NCI-H2081 (cell line): ENCODE measurements at regions not wholly inside any gene's neighbourhood (a gene's known extent, or its start where the extent isn't known, plus 50 kb on each side); places are given as distances from the start of the nearest gene placed in this dataset.
A peak's percentile ranks its signal among the peaks of the same experiment; 100 is the strongest.
"Not testable (repeated sequence)": the region's sequence is repeated elsewhere in the genome, so short reads cannot be mapped to it uniquely, and the experiment has no call there.

Experiments
- DNase-seq, 2 experiments: peaks; one replicate each; lab custom pipeline; 2025; lab: John Stamatoyannopoulos, UW

DNA sequence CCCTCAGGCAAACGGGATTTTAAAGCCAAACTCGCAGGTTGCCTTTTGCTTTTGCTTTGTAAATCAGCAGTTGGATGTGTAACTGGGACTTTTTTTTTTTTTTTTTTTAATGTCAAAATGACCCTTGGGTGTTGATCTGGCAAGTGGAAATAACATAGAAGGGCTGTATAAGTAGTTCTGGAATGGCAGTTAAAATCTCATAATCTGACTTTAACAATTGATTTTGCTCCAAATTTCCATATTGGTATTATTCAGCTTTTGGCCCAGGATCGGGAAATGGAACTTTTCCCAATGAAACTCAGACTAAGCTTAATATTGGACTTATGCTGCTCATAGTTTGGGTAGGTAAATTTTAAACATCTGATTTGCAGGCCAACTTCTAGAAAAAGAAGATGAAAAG is 346.8 kb upstream of the NUDT12 start:
- no peak for DNase-seq

DNA sequence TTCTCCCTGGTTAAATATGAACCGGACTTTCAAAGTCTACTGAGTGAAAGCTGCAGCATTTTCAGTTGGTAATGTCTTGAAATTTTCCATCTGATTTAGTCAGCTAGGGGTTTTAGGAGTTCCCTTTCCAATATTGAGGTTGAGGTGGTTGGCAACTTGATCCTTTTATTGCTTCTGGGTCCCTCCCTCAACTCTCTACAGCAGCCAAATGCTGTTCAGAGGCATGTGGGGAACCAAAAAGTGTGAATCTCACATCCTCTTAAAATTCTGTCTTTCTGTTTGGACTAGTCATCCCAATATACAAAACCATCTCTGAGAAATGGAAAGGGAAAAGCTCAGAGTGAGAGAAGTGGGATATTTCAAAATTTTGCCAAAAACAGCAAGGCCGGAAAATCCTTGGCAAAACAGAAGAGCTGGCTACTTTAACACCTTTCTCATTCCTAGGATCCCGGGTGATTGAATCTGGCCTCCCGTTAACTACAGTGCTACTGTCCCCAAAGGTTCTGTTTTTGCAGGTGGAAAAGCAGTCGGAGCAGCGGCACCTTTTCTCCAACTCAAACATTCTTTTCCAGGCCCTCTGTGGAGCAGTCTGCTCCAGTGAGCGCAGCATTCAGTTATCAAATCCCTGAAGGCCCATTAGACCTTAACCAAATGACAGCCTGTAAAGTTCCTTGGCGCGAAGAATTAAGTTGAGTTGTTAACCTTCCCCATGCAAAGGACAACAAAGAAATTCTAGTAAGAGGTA is 345.9 kb upstream of the NUDT12 start:
- DNase-seq, result no peak

DNA sequence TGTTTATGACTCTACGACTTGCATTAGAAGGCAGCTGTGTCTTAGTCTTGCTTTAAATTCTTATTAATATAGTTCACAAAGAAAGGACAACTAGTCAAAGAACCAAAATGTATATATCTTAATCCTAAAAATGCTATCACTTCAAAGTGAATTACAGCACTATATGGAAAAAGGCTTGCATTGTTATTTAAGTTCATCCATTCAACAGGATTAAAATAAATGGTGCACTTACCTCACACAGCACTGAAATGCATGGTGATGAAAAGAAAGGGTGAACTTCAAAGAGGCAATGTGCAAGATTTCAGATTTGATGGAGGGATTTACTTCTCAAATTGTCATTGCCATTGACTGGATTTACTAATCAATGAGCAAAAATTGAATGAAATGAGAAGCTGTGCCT is 344.4 kb upstream of the NUDT12 start:
- no peak for DNase-seq

GRCh38 chr5:103904651-103905050 is 342.1 kb upstream of the NUDT12 start:
- no peak for DNase-seq

GRCh38 chr5:103902893-103903292 is 340.3 kb upstream of the NUDT12 start:
- no peak for DNase-seq

GRCh38 chr5:103901885-103902284 is 339.3 kb upstream of the NUDT12 start:
- no peak for DNase-seq

DNA sequence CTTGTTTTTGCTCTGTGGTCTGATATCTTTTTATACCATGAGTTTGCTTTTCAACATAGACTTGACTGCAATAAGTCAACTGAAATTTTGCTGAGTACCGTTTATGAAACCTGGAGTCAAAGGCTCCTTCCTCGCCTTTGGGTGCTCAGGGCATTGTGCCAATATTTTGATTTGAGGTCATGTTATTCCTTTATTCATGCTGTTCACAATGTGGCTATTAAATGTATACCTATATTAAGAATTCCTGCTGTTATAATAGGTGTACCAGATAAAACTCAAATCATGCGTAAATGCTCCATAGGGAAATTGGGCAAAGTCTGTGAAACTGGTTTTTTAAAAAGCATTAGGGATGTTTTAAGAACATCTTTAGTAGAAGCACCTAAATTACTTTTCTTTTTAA is 334.0 kb upstream of the NUDT12 start:
- peak; percentile 14 to 38 for DNase-seq

DNA sequence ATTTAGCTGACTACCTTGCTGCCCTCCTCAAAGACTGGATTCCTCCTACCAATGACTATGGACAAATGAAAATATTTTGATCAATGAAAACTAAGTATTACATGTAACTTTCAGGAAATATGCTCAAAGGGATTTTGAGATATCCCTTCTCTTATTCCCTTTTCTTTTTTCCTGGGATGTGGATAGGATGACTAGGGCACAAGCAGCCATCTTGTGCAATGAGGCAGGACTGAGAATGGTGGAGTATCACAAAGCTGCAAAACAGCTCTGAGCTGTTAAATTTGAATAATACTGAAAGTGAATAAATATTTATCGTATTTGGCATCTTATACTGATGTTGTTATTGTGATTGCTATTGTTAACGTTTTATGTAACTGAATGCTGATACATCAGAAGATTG is 333.1 kb upstream of the NUDT12 start:
- no peak for DNase-seq

DNA sequence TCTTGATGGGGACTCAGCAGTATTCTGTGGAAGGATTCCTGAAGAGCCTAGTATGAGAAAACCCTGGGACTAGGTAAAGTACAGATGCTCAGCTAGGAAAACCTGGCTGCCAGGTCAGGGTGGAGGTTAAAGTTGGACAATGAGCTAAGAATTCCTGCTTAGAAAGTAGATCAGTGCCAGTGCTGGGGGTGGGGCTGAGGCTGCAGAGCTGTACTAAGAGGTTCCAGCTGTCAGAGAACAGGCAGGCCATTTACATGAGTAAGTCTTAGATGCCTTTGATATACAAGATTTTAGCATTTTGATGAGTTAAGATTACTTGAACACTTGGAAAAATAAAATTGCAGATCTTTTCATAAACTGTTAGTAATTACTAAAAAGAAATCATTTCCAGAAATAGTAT is 332.3 kb upstream of the NUDT12 start:
- no peak for DNase-seq

GRCh38 chr5:103891151-103891550 is 328.6 kb upstream of the NUDT12 start:
- peak in 1 of 2 experiments; percentile 1 for DNase-seq

DNA sequence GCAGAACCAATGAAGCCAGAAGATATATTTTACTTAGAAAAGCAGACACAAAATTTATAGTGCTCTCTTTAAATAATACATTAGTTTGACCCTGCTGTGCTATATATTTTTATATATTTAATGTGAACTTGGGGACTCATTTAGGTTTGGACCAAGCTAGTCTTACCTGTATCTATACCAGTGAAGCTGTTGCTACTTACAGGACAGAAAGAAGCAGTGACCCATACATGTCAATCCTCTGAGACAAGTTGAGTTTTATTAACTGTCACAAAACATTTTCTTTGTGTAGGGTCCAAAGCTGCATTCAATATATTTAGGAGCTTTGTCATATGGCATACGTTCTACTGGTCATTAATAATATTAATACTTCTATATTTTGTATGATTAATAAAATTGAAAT is 327.7 kb upstream of the NUDT12 start:
- no peak for DNase-seq

DNA sequence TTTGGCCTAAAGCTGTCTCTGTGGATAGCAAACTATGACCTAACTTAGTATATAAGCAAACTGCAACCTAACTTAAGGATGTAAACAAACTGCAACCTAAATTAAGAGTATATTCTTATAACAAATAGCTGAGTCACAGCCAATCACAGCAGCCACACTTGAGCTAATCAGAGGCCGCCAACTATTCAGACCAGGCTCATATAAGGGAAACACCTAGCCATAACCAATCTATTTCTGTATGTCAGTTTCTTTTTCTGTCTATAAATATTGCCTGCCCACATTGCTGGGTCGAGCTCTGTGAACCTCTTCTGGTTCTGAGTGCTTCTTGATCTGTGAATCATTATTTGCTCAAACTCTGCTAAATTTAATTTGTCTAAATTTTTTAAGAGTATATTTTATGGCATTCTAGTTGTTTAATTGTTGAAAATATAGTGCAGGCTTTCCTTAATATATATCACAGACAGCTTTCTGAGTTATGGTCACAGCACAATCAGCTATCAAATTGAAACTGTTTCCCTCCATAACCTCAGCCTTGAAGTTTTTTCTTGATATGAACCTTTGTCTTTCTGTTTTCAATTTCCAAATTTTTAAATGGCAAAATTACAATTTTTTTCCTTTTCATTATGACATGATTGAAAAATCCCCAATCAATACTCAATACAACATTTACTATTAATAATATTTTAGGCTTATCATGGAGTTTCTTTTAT is 327.1 kb upstream of the NUDT12 start:
- DNase-seq, result no peak

GRCh38 chr5:103886826-103887225 is 324.2 kb upstream of the NUDT12 start:
- no peak for DNase-seq

- no peak for DNase-seq
These were observed 320.6 kb upstream of the NUDT12 start for GRCh38 chr5:103883143-103883542.

GRCh38 chr5:103881560-103881959 is 319.0 kb upstream of the NUDT12 start:
- DNase-seq, result no peak

- peak in 1 of 2 experiments; percentile 1 for DNase-seq
These were observed 305.4 kb upstream of the NUDT12 start for GRCh38 chr5:103867857-103868598.

DNA sequence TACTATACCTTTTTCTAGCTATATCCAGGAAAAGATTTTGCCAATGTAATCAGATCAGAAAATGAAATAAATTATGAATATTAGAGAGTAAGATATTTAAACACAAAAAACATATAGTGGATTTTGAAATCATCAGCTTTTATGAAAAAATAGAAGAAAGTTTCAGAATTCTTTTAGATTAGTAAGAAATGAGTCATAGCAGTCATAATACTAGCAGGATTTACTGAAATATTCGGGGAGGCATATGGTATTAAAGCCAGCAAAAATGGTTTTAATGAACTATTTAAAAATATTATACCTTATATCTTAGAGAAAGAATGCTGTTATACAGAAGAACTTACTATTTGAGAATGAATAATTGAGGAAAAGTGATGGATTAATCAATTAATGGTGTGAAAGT is 303.6 kb upstream of the NUDT12 start:
- no peak for DNase-seq

DNA sequence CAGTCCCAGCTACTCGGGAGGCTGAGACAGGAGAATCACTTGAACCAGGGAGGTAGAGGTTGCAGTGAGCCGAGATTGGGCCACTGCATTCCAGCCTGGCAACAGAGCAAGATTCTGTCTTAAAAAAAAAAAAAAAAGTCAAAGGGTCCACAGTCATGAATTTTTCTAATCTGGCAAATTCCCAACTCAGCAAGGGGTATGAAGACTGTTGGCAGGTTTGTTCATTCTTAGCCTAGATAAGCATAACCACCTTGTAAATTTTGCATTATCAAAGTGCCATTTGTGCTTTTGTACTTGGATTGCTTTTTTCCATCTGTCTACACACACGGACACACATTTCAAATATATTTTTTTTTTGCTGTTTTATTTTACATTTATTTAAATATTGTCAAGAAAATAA is 299.8 kb upstream of the NUDT12 start:
- no peak for DNase-seq

DNA sequence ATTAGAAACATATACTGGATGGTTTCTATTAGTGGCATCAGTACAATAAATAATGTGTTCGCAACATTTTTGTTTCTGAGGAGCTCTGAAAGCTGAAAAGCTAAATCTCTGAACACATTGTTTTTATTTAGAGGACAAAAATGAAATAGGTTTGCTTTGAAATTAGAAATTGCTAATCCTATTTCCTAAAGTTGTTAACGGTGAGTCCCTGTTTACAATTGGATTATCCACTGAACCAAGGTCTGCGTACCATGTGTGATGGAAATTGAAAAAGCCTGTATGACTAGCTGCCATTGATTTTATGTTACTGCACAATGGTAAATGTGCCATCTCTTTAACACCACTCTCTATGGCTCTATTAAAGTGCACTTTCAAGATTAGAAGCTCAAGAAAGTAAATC is 297.7 kb upstream of the NUDT12 start:
- DNase-seq, result no peak

DNA sequence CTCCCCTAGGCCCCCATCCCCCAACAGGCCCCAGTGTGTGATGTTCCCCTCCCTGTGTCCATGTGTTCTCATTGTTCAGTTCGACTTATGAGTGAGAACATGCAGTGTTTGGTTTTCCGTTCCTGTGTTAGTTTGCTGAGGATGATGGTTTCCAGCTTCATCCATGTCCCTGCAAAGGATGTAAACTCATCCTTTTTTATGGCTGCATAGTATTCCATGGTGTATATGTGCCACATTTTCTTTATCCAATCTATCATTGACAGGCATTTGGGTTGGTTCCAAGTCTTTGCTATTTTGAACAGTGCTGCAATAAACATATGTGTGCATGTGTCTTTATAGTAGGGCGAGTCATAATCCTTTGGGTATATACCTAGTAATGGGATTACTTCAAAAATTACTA is 295.8 kb upstream of the NUDT12 start:
- DNase-seq, result not testable (repeated sequence)

GRCh38 chr5:103851091-103851490 is 288.5 kb upstream of the NUDT12 start:
- no peak for DNase-seq

DNA sequence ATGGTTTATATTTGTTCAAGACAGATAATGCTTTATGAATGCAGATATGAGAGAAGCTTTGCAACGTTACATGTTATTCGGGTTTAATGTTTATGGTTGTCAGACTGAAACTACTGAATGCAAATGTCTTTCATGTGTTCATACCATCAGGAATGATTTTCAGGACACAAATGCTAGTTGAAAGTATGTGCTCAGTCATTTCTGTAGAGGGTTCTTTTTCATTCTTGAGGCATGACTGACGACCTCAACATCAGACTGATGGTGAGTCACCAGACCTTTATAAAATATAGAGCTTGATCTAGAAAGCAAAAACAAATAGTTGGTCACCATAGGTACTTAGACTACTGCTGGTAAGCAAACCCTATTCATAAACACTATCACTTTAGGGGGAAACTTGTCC is 287.3 kb upstream of the NUDT12 start:
- DNase-seq, result no peak

DNA sequence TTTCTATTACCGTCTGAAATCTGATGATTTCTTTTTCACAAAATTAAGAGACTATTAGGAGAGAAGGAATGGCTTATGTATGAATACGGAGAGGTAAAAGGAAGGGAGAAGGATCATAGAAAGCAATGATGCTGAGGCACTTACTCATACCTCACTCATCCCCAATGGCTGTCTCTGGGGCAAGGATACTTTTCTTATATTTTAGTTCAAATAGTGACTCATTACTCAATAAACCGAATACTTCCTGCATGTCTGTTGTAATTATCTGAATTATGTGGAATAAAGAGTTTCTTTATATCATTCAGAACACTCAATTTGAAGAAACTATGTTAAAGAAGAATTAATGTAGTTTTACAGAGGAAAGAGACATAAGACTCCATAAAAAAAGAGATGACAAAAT is 284.5 kb upstream of the NUDT12 start:
- no peak for DNase-seq
